ENCODE measurements at regions not wholly inside any gene's neighbourhood (a gene's known extent, or its start where the extent isn't known, plus 50 kb on each side); places are given as distances from the start of the nearest gene placed in this dataset.
"Not testable (repeated sequence)": the region's sequence is repeated elsewhere in the genome, so short reads cannot be mapped to it uniquely, and the experiment has no call there.

DNA sequence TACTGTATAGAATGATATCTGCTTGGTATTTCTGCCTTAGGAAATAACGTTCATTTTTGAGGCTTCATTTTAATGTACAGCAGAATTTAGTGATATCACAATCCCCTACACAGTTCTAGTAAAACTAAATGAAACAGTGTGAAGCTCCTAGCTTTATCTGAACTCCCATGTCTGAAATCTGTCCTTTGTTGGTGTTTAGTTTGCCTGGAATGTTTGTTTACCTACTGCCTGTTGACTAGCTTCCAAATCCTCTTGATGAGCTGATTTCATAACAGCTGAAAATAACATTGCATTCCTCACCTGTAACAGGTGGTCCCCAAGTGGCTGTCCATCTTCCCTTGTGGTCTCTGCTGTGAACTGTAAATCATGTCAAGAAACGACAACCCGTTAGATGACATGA, 629.1 kb downstream of the TTLL7 start:
- not testable (repeated sequence) for DNase-seq (ENCODE audit: low spot score)

DNA sequence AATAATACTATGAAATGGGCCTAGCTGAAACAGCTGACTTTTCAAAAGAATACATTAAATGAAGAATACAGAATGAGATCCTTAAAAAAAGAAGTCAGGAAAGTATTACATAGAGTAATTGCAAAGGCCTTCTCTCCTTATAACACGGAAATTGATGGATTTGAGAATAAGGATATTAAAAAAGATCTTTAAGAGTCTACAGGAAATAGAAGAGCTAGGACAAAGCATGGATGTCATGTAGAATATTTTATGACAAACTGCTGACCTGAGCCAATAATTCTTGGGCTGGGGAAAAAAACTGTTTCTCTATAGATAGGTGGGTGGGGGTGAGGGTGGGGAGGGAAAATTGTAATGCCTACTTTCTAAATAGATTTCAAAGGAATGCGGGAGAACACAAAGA, 633.6 kb downstream of the TTLL7 start:
- DNase-seq (ENCODE audit: low spot score) = not testable (repeated sequence)

DNA sequence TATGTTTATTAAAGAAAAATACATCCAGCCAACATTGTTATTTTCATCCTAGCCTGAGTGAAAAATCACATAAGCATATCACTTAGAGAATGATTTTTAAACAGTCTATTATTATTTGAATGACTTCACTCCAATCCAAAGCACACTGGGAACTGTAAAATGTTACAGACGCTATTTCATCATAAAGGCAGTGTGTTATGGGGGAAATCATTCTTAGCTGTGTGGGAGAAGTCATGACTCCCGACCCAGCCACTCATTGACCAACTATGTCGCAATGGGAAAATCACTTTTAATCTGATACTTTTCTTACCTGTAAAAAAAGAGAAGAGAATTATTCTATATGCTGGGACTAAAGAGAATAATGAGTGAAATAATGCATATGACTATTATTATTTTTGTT, 653.6 kb downstream of the TTLL7 start:
- DNase-seq (ENCODE audit: low spot score) = not testable (repeated sequence)

DNA sequence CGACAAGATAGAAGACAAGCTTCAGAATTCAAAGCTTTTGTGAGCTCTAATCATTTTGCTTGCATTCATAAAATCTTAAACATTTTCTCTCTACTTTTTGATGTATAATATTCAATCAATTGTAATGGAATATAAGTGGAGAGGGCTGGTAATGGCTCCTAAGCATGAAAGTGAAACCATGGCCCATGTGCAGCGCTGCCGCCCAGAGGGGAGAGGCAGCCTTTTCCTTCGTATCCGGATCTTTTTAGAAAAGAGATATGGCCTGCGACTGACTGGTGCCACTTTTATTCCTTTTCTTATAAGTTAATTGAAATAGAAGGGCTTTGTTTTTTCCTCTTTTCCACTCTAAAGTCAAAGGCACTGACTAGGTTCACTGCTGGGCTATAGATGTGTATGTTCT, 655.2 kb downstream of the TTLL7 start:
- not testable (repeated sequence) for DNase-seq (ENCODE audit: low spot score)

DNA sequence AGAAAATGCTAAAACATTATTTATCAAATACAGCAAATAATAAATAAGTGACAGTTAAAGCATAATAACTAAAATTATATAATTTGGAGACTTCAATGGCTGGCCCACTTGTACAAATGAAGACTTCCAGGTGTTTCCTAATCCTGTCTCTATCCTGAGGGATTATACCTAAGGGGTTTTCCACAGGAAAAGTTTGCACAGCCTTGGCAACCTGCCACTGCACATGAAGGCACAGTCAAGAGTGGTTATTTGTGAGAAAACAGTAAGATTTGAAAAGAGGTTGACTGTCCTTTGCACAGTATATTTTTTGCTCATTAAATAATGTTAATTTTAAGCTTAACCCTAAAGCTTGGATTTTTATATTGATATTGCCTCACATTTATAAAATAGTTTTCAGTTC, 655.9 kb downstream of the TTLL7 start:
- DNase-seq (ENCODE audit: low spot score) = not testable (repeated sequence)

DNA sequence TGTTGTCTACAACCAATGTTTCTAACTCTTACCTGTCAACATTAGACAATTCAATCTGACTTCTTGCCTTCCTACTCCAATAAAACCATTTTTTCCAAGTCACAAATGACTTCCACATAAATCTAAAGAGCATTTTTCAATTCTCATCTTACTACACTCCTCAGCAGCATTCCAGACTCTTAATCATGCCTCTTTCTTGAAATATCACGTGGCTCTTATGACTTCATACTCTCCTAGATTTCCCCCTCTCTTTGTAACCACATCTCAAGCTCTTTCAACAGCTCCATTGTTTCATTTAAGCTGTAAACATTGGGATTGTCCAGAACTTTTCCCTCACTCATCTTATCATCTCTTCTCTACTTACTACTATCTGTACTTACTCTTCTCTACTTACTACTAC, 666.6 kb downstream of the TTLL7 start:
- DNase-seq (ENCODE audit: low spot score) = not testable (repeated sequence)

DNA sequence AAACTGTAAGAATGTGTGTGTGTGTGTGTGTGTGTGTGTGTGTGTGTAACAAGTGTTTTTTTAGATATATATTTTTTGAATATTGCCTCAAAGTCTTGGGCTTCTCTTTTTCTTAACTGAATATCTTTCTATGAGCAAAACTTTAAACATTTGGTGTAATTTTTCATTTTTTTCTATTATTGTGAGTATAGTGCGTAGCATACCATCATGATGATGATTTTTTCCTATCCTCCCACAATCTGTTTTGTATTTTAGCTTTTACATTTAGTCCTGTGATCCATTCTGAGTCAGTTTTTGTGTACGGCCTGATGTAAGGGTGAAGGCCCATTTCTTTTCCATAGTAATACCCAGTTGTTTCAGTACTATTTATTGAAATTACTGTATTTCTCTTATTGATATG, 680.6 kb downstream of the TTLL7 start:
- DNase-seq (ENCODE audit: low spot score) = no peak

DNA sequence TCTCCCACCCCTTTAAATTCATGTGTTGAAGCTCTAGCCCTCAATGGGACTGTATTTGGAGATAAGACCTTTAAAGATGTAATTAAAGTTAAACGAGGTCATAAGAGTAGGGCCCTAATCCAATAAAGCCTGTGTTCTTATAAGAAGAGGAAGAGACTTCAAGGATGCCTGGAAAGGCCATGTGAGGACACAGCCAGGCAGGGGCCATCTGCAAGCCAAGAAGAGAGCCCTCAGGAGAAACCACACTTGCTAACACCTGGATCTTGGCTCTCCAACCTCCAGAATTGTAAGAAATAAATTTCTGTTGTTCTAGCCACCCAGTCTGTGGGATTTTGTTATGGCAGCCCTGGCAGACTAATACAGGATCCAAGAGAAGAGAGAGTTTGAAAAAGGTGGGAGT, 683.5 kb downstream of the TTLL7 start:
- DNase-seq (ENCODE audit: low spot score) = not testable (repeated sequence)

DNA sequence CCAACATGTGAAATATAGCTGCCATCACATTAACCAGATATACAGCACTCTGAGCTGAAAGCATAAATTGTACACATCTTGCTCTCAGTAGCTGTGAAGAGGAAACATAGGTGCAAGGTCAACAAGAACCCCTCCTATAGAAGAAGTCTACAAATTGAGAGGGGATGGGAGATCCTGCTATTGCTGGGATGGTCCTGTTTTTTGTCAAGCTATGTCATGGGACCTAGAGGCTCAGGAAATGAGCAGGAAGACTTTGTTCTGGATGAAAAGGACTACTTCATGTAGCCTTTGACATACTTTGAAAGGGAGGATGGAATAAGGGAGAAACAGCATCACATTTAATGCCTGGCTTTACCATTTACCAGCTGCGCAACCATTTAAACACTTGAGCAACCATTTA, 688.8 kb downstream of the TTLL7 start:
- DNase-seq (ENCODE audit: low spot score) = not testable (repeated sequence)

DNA sequence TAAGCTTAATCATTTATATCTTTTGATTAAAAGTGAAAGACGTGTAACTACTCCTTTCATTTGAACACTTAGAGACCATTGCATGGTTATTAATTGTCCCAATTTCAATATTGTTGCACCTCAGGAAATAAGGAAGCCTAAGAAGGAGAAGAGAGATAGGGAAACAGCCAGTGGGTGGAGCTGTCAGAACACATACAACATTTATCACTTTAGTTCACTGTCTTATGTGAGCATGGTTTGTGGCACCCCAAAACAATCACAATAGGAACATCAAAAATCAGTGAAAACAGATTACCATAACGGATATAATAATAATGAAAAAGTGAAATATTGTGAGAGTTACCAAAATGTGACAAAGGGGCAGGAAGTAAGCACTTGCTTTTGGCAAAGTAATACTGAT, 689.9 kb downstream of the TTLL7 start:
- not testable (repeated sequence) for DNase-seq (ENCODE audit: low spot score)

DNA sequence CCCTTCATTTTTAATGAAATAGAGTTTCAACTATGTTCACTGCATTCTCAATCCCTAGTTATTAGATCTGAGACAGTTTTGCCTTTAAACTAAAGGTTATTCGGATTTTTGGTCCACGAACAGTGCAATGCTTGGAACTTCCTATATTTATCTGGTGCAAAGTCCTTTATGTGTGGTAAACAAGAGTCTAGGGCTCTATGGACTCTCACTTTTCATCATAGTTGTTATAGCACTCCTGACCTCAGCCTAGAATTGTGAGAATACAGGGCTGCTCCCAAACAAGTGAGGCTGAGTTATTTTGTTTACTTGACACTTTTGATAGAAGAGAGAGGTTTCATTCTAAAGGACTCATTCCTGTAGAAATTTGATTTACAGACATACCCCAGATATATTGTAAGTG, 692.1 kb downstream of the TTLL7 start:
- DNase-seq (ENCODE audit: low spot score) = not testable (repeated sequence)

DNA sequence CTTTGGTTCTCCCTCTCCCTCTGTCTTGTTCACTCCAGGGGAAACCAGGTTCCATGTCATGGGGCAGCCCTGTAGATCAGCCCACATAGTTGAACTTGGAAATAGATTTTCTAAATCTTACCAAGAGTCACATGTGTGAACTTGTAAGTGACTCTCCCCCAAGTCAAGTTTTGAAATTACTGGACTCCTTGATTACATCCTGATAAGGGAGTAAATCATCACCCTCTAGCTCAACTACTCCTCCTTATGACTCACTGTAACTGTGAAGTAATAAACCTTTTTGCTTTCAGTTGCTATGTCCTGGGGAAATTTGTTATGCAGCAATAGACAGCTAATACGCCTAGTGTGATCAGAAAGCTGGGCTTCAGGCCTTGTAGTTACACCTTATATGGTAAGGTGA, 703.3 kb downstream of the TTLL7 start:
- not testable (repeated sequence) for DNase-seq (ENCODE audit: low spot score)

DNA sequence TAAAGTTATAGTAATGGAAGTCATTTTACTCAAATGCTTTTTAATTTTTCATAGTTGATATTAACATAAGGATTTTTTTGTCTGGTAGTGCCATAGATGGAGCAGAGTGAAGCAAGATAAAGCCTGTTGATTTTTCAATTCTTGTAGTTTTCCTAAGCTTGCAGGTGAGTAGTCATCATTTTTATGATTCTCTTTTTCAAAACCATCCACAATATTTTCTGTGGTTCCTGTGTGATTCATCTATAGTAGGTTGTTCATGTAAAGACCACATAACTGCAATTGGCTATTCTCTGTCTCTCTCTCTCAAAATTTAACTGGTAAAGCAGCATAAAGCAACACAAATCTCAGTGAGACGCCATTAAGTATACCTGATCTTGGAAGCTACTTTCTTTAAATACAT, 711.5 kb downstream of the TTLL7 start:
- DNase-seq (ENCODE audit: low spot score) = not testable (repeated sequence)

DNA sequence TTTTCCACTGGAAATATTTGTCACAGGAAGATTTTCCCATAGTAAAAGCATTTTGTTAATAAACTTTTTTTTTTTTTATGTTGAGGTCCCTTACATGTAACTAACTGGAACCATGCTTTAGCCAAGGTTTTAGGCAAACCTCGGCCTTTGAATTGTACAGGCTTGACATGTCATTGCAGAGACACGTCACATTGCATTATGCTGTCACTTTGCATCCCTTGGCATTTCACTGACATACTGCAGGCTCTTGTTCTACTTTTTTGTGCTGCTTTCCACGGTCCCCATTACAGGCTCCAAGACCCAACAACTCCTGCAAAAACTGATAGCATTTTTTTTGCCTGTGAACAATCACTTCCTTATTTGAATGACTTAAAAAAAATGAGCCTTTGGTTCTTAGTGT, 724.3 kb downstream of the TTLL7 start:
- DNase-seq (ENCODE audit: low spot score) = not testable (repeated sequence)

DNA sequence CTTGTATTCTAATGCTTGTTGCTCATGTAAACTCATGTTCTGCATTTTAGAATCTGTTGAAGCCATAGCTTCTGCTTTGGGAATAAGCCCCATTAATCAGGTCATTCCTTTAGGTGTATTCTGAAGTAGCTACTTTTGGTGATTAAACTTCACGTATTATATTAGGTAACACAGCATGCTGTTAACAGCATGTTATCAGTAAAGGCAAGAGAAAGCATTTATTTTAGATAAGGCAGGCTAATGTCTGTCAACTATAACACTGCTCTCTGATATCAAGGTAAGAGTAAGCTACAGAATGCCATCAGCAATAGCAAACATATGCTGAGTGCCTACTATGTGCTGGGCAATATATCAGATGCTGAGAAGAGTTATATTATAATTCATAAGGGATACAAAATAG, 726.4 kb downstream of the TTLL7 start:
- DNase-seq (ENCODE audit: low spot score) = not testable (repeated sequence)

DNA sequence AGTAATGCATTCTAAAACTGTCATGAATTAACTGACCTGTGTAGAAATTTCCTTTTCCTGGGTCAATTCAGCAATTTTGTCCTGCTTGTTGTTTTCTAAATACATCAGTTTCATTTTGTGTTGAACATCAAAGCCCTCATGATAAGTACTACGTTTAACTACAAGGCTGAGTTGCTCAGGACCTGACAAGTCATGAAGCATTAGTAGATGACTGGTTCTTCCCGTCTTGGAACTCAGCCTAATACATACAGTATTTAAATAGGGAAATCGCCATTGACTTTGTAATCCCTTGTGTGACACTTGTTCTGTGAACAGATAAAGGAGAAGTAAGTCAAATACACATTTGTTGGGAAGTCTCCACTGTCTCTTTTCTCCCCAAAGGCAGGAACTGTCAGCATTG, 727.1 kb downstream of the TTLL7 start:
- DNase-seq (ENCODE audit: low spot score) = not testable (repeated sequence)

DNA sequence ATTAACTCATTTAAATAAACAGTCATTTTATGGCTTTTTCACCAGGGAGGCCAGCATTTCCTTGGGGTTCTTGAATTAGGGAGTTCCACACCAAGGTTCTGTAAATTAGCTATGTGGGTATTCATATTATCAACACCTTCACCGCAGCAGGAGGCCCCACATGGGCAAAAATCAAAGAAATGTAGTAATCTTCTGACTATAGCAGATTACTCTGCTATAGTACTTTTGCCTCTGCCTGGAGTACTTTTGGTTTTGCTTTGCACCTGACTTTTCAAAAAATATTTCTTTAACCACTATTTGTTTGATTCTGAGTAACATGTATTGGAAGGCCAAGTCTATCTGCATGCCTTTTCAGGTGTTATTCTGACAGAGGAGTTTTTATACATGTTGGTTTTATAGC, 728.1 kb downstream of the TTLL7 start:
- DNase-seq (ENCODE audit: low spot score) = not testable (repeated sequence)

DNA sequence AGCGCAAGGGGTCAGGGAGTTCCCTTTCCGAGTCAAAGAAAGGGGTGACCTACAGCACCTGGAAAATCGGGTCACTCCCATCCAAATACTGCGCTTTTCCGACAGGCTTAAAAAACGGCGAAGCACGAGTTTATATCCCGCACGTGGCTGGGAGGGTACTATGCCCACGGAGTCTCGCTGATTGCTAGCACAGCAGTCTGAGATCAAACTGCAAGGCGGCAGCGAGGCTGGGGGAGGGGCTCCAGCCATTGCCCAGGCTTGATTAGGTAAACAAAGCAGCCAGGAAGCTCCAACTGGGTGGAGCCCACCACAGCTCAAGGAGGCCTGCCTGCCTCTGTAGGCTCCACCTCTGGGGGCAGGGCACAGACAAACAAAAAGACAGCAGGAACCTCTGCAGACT, 735.1 kb downstream of the TTLL7 start:
- not testable (repeated sequence) for DNase-seq (ENCODE audit: low spot score)

DNA sequence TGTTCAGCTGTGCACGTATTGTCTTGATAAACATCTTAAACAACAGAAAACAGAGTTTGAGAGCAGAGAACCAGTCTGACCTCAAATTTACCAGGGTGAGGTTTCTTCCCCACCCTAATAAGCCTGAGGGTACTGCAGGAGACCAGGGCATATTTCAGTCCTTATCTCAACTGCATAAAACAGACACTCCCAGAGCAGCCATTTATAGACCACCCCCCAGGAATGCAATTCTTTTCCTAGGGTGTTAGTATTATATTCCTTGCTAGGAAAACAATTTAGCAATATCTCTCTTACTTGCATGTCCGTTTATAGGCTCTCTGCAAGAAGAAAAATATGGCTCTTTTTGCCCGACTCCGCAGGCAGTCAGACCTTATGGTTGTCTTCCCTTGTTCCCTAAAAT, 747.2 kb downstream of the TTLL7 start:
- DNase-seq (ENCODE audit: low spot score) = not testable (repeated sequence)

DNA sequence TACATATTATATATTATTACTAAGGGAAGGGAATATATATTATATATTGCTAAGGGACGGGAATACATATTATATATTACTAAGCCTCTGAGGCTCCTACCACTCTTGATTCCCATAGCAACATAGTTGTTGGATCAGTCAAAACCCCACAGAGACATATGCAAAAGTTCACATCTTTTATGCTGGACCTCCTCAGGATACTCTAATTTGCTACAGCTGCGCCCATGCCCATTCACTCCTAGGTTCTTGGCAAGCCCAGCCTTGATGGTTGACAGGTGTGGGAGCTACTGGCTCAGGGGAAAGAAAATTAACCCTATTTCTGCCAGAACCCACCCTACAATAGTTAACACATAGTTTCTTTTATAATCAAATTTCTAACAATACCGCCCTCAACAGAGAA, 752.2 kb downstream of the TTLL7 start:
- not testable (repeated sequence) for DNase-seq (ENCODE audit: low spot score)

DNA sequence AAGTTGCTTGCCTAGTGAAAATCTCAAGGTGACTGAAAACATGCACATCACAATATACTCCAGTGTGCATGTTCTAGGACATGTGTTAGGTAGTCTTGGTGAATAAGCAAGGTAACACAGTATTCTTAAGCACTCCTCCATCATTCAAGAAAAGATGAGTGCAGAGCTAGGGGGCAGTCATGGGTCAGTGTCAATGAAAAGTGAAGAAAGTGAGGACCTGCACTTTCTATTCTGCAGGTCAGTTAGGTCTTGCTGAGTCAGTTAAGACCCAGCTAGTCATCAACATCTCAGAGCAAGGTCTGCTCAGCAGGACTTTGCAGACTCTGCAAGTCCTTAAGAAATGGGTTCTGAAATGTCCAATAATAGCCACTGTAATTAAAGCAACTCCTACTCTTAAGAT, 754.1 kb downstream of the TTLL7 start:
- not testable (repeated sequence) for DNase-seq (ENCODE audit: low spot score)

DNA sequence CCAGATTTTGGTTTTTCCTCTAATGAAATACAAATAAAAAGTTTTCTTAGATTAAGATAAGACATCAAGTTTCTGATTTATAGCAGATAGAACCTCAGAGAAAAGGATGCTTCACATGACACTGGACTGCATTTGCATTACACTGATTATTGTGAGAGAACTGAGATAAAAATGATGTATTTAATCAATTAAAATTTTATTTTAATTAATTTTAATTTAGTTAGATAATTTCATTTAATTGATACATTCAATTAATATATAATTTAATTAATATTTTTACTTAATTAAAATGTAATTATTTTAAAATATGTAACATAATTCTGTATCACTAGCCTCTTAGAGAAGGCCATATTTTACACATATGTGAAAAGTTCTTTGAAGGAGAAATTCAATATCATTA, 759.4 kb downstream of the TTLL7 start:
- DNase-seq (ENCODE audit: low spot score) = not testable (repeated sequence)

DNA sequence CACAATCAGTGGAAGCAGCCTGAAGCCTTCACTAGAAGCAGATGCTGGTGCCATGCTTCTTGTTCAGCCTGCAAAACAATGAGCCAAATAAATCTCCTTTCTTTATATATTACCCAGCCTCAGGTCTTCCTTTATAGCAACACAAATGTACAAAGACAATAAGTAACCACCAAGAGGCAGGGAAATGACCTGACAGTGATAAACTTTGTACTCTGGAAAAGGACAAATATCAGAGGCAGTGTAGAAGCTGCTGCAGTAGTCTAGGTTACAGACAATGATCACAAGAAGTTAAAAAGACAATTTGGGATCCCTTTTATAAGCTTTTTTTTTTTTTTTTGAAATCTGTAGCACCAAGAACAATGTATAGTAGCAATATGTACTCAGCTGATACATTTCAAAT, 760.3 kb downstream of the TTLL7 start:
- DNase-seq (ENCODE audit: low spot score) = not testable (repeated sequence)

DNA sequence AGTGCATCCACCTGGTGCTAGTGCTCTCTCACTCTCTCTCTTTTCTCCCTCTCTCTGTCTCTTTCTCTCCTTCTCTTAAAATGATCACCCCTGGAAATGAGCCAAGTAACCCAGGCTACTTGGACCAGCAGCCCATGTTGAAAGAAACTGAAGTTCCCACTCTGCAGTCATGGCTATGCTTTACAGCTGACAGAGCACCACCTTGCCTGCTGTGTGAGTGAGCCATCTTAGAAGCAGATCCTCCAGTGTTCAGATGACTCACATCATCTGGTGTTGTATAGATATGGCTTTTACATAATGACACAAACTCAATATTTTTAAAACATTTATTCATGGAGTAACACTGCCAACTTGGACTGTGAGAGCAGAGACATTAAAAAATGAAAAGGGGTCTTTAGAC, 779.1 kb downstream of the TTLL7 start:
- not testable (repeated sequence) for DNase-seq (ENCODE audit: low spot score)
